ENCODE measurements at regions not wholly inside any gene's neighbourhood (a gene's known extent, or its start where the extent isn't known, plus 50 kb on each side); places are given as distances from the start of the nearest gene placed in this dataset.

DNA sequence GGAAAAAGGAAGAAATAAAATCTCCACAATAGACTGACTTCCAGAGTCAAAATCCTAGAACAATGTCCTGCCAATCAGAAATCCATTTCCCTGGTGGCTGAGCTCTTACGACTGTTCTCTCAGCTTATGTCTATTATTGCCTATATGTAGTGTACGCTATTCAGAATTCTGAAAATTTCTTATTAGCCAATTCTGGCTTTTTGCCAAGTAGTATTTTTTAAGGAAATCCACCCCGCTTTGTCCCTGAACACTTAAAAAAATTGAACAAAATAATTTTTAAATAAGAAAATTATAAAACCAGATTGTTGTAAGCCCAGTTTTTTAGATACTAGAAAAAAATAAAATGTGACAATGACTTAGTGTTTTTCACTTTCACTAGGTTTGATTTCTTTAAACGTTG lies 143.0 kb downstream of the KCNA5 start:
- TF ChIP-seq POLR2A (IDR thresholded peaks at IDR 0.05), result no peak
- TF ChIP-seq, protein P1, sequence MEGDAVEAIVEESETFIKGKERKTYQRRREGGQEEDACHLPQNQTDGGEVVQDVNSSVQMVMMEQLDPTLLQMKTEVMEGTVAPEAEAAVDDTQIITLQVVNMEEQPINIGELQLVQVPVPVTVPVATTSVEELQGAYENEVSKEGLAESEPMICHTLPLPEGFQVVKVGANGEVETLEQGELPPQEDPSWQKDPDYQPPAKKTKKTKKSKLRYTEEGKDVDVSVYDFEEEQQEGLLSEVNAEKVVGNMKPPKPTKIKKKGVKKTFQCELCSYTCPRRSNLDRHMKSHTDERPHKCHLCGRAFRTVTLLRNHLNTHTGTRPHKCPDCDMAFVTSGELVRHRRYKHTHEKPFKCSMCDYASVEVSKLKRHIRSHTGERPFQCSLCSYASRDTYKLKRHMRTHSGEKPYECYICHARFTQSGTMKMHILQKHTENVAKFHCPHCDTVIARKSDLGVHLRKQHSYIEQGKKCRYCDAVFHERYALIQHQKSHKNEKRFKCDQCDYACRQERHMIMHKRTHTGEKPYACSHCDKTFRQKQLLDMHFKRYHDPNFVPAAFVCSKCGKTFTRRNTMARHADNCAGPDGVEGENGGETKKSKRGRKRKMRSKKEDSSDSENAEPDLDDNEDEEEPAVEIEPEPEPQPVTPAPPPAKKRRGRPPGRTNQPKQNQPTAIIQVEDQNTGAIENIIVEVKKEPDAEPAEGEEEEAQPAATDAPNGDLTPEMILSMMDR (IDR thresholded peaks at IDR 0.05), result no peak

Data from lower leg skin (tissue), 3 donors.